ENCODE measurements at regions not wholly inside any gene's neighbourhood (a gene's known extent, or its start where the extent isn't known, plus 50 kb on each side); places are given as distances from the start of the nearest gene placed in this dataset.

- TF ChIP-seq CTCF (IDR thresholded peaks at IDR 0.05): no peak
- no peak for DNase-seq (ENCODE audit: low spot score)
Measured at GRCh38 chr10:78455236-78455635, 421.6 kb downstream of the RPS24 start.

GRCh38 chr10:78455811-78456210, 422.1 kb downstream of the RPS24 start:
- no peak for TF ChIP-seq CTCF (IDR thresholded peaks at IDR 0.05)
- Histone ChIP-seq H3K4me3 (no peak overlapping the region), H3K27ac (no peak overlapping the region)
- no peak for DNase-seq (ENCODE audit: low spot score)

More at GRCh38 chr10:78455236-78455635, 421.6 kb downstream of the RPS24 start:
- Histone ChIP-seq H3K4me3 (no peak overlapping the region), H3K27ac (no peak overlapping the region)

GRCh38 chr10:78456649-78457400, 423.2 kb downstream of the RPS24 start:
- no peak for TF ChIP-seq CTCF (IDR thresholded peaks at IDR 0.05)
- Histone ChIP-seq H3K27ac (no peak overlapping the region), H3K4me3 (no peak overlapping the region)
- DNase-seq (ENCODE audit: low spot score): no peak

GRCh38 chr10:78457804-78458482, 424.3 kb downstream of the RPS24 start:
- TF ChIP-seq CTCF (IDR thresholded peaks at IDR 0.05): no peak
- no peak overlapping the region for H3K4me3 ChIP-seq
- no peak overlapping the region for H3K27ac ChIP-seq
- DNase-seq (ENCODE audit: low spot score): no peak

GRCh38 chr10:78458983-78459638, 425.4 kb downstream of the RPS24 start:
- no peak for DNase-seq (ENCODE audit: low spot score)
- Histone ChIP-seq H3K4me3 (no peak overlapping the region), H3K27ac (no peak overlapping the region)
- no peak for TF ChIP-seq CTCF (IDR thresholded peaks at IDR 0.05)

GRCh38 chr10:78459639-78460037, 426.0 kb downstream of the RPS24 start:
- no peak overlapping the region for H3K27ac ChIP-seq

More at GRCh38 chr10:78459639-78460037, 426.0 kb downstream of the RPS24 start:
- no peak overlapping the region for H3K4me3 ChIP-seq
- no peak for DNase-seq (ENCODE audit: low spot score)
- no peak for TF ChIP-seq CTCF (IDR thresholded peaks at IDR 0.05)

All from coronary artery (tissue), 2 donors.